PC-3 (cell line): ENCODE measurements at regions not wholly inside any gene's neighbourhood (a gene's known extent, or its start where the extent isn't known, plus 50 kb on each side); places are given as distances from the start of the nearest gene placed in this dataset.
"Not testable (repeated sequence)": the region's sequence is repeated elsewhere in the genome, so short reads cannot be mapped to it uniquely, and the experiment has no call there.

Experiments used
- ATAC-seq: fragments of 200-7000 bp; cut with Tn5 transposase; 2 replicates; pipeline ENCODE4 v1.9.1; 2020; ENCODE audit warnings: mild to moderate bottlenecking, moderate library complexity
- BruUV-seq: library from RNA; stranded (reverse); fragments of 400-500 nt; replicated peaks from 2 replicates; lab custom pipeline; 2021; lab: Mats Ljungman, UMichigan
- CTCF ChIA-PET: fragments of 300-600 bp; sonication (Branson Sonifier 250); formaldehyde crosslinking; loops from one replicate; lab custom pipeline; 2022; ENCODE audit warnings: antibody characterized with exemption; lab: Charles Lee
- POLR2A ChIA-PET: fragments of 300-600 bp; sonication (Branson Sonifier 250); formaldehyde crosslinking; loops from one replicate; lab custom pipeline; 2022; ENCODE audit warnings: antibody characterized with exemption; ENCODE audit not compliant: unreplicated experiment; lab: Charles Lee
- DNase-seq: peaks from one replicate; pipeline ENCODE4 v3.0.0-alpha.2; 2015
- H2AFZ ChIP-seq: fragments of 300-600 bp; sonication (generic); 2 replicates; pipeline ENCODE4 v1.6.0; 2016; ENCODE audit warnings: antibody characterized with exemption, low read length
- H3F3A ChIP-seq: fragments of 300-600 bp; sonication (generic); one replicate; pipeline ENCODE4 v1.6.0; 2017; ENCODE audit warnings: antibody characterized with exemption, low read length, control low read depth, mild to moderate bottlenecking; ENCODE audit not compliant: unreplicated experiment
- H3K27ac ChIP-seq: fragments of 300-600 bp; sonication (generic); 2 replicates; pipeline ENCODE4 v1.5.1; 2016; ENCODE audit warnings: mild to moderate bottlenecking, low read length
- H3K27me3 ChIP-seq: fragments of 300-600 bp; sonication (generic); 2 replicates; pipeline ENCODE4 v1.6.1; 2016; ENCODE audit warnings: low read length, mixed read lengths
- H3K36me3 ChIP-seq: fragments of 300-600 bp; sonication (generic); 2 replicates; pipeline ENCODE4 v1.6.1; 2016; ENCODE audit warnings: low read depth, mixed run types, low read length, mixed read lengths
- H3K4me1 ChIP-seq: fragments of 300-600 bp; sonication (generic); 2 replicates; pipeline ENCODE4 v1.5.1; 2016; ENCODE audit warnings: low read length; ENCODE audit not compliant: insufficient read depth
- H3K4me2 ChIP-seq: fragments of 300-600 bp; sonication (generic); 2 replicates; pipeline ENCODE4 v1.6.0; 2016; ENCODE audit warnings: low read length
- H3K4me3 ChIP-seq: fragments of 300-600 bp; sonication (generic); 2 replicates; pipeline ENCODE4 v1.5.1; 2016; ENCODE audit warnings: mild to moderate bottlenecking, low read length, mixed read lengths
- H3K79me2 ChIP-seq: fragments of 300-600 bp; sonication (generic); 2 replicates; pipeline ENCODE4 v1.6.1; 2017; ENCODE audit warnings: low read length, mixed read lengths
- H3K9ac ChIP-seq: fragments of 300-600 bp; sonication (generic); 2 replicates; pipeline ENCODE4 v1.6.0; 2016; ENCODE audit warnings: mild to moderate bottlenecking, low read length
- H3K9me2 ChIP-seq: fragments of 300-600 bp; sonication (generic); replicated peaks from 2 replicates; pipeline ENCODE4 v1.6.1; 2016; ENCODE audit warnings: mixed run types, low read length, mixed read lengths
- H3K9me3 ChIP-seq: fragments of 300-600 bp; sonication (generic); 2 replicates; pipeline ENCODE4 v1.6.1; 2016; ENCODE audit warnings: low read length, mixed read lengths
- H4K20me1 ChIP-seq: fragments of 300-600 bp; sonication (generic); 2 replicates; pipeline ENCODE4 v1.6.1; 2016; ENCODE audit warnings: low read length, mixed read lengths
- CTCF ChIP-seq: fragments of 300-600 bp; sonication (generic); conservative IDR thresholded peaks from 2 replicates; pipeline ENCODE4 v1.5.1; 2017; ENCODE audit warnings: antibody characterized with exemption, low read depth, mild to moderate bottlenecking, low read length
- EZH2 ChIP-seq: fragments of 300-600 bp; sonication (generic); IDR thresholded peaks from one replicate; pipeline ENCODE4 v1.6.1; 2017; ENCODE audit warnings: antibody characterized with exemption, mild to moderate bottlenecking, low read length; ENCODE audit not compliant: unreplicated experiment
- EZH2phosphoT487 ChIP-seq: fragments of 300-600 bp; sonication (generic); IDR thresholded peaks from 2 replicates; pipeline ENCODE4 v1.6.1; 2018; ENCODE audit warnings: mild to moderate bottlenecking, antibody characterized with exemption, low read length, borderline replicate concordance
- intact Hi-C: fragments of 100-400 bp; cut with micrococcal nuclease; formaldehyde crosslinking; loops from 2 replicates; pipeline ENCODE4 v1.9.0; 2023

- no peak overlapping the region for H3K4me3 ChIP-seq
- TF ChIP-seq CTCF (no peak), EZH2 (no peak), EZH2phosphoT487 (no peak)
- no peak overlapping the region for H3K9ac ChIP-seq
- CTCF ChIA-PET, result no interaction called here
- H3K27ac ChIP-seq, result no peak overlapping the region
- H3K9me2 ChIP-seq, result no peaks in the 10 kb centered on the region
- intact Hi-C loops, result no loop called here
- H3K4me2 ChIP-seq, result no peak overlapping the region
- no peak for DNase-seq
- no peaks in the 10 kb centered on the region for H3F3A ChIP-seq
- POLR2A ChIA-PET, result no interaction called here
- no peaks in the 10 kb centered on the region for H3K36me3 ChIP-seq
- H3K79me2 ChIP-seq, result no peaks in the 10 kb centered on the region
- no peak for ATAC-seq
- no peaks in the 10 kb centered on the region for H3K27me3 ChIP-seq
- no peaks in the 10 kb centered on the region for H4K20me1 ChIP-seq
- H3K4me1 ChIP-seq, result no peaks in the 10 kb centered on the region
- H3K9me3 ChIP-seq, result no peaks in the 10 kb centered on the region
- BruUV-seq, result no TSS peak
- H2AFZ ChIP-seq, result no peak overlapping the region
Observed at GRCh38 chrX:65900850-65901844, 138.7 kb downstream of the VSIG4 start.

- Histone ChIP-seq H3K4me2 (no peak overlapping the region), H3K9ac (no peak overlapping the region), H3K4me1 (no peaks in the 10 kb centered on the region), H3F3A (no peaks in the 10 kb centered on the region), H3K36me3 (no peaks in the 10 kb centered on the region), H3K79me2 (no peaks in the 10 kb centered on the region), H2AFZ (no peak overlapping the region), H3K4me3 (no peak overlapping the region), H3K9me2 (no peaks in the 10 kb centered on the region), H3K27me3 (no peaks in the 10 kb centered on the region), H4K20me1 (no peaks in the 10 kb centered on the region), H3K27ac (no peak overlapping the region), H3K9me3 (no peaks in the 10 kb centered on the region)
- no peak for TF ChIP-seq EZH2
- TF ChIP-seq CTCF, result no peak
- TF ChIP-seq EZH2phosphoT487, result no peak
- intact Hi-C loops, result no loop called here
- ChIA-PET CTCF (no interaction called here), POLR2A (no interaction called here)
- ATAC-seq (no peak), DNase-seq (no peak)
- BruUV-seq, result no TSS peak
Observed at GRCh38 chrX:65894133-65894532, 145.7 kb downstream of the VSIG4 start.

GRCh38 chrX:65891817-65892216 lies 148.1 kb downstream of the VSIG4 start:
- H3K4me3 ChIP-seq, H3K79me2 ChIP-seq, H3K36me3 ChIP-seq, H3K4me2 ChIP-seq, BruUV-seq, H4K20me1 ChIP-seq, POLR2A ChIA-PET, H3K27me3 ChIP-seq, CTCF ChIA-PET, intact Hi-C loops, H3K9me2 ChIP-seq, ATAC-seq, H3K4me1 ChIP-seq, DNase-seq, H3K27ac ChIP-seq, H3K9ac ChIP-seq, H2AFZ ChIP-seq, H3K9me3 ChIP-seq, H3F3A ChIP-seq: not testable (repeated sequence)

GRCh38 chrX:65888150-65888549 lies 151.7 kb downstream of the VSIG4 start:
- H2AFZ ChIP-seq, ATAC-seq, H3K9me3 ChIP-seq, H3K4me2 ChIP-seq, H3F3A ChIP-seq, intact Hi-C loops, BruUV-seq, H3K79me2 ChIP-seq, POLR2A ChIA-PET, H3K9ac ChIP-seq, H3K4me1 ChIP-seq, DNase-seq, CTCF ChIA-PET, H3K4me3 ChIP-seq, H4K20me1 ChIP-seq, H3K27ac ChIP-seq, H3K27me3 ChIP-seq, H3K9me2 ChIP-seq, H3K36me3 ChIP-seq: not testable (repeated sequence)
